ENCODE measurements at regions not wholly inside any gene's neighbourhood (a gene's known extent, or its start where the extent isn't known, plus 50 kb on each side); places are given as distances from the start of the nearest gene placed in this dataset.

DNA sequence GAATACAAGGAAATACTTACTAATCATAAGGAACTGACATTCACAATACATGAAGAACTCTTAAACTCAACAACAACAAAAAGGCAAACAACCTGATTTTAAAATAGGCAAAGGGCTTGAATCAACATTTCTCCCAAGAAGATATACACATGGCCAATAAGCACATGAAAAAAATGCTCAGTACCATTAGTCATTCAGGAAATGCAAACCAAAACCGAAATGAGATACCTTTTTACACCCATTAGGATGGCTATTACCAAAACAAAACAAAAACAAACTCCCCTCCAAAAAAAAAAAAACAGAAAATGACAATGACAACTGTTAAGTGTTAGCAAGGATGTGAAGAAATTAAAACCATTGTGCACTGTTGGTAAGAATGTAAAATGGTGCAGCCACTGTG lies 104.1 kb upstream of the ZNF462 start:
- Histone ChIP-seq H4K20me1 (ENCODE audit: control insufficient read depth, extremely low read depth, insufficient read depth, low read length) (no peaks in the 10 kb centered on the region), H3K9ac (ENCODE audit: control insufficient read depth, extremely low read depth, insufficient read depth, low read length) (no peak overlapping the region), H3K79me2 (ENCODE audit: control insufficient read depth, insufficient read depth, low read length) (no peaks in the 10 kb centered on the region), H3K4me2 (ENCODE audit: control insufficient read depth, extremely low read depth, insufficient read depth, low read depth, low read length) (no peak overlapping the region), H2AFZ (ENCODE audit: control insufficient read depth, low read length) (no peak overlapping the region), H3K4me3 (ENCODE audit: control insufficient read depth in 2 of 3, extremely low read depth in 1 of 3, insufficient read depth in 2 of 3, low read depth in 1 of 3, low read length in 3 of 3) (no peak overlapping the region), H3K27ac (ENCODE audit: control insufficient read depth, insufficient read depth, low read length) (no peak overlapping the region), H3K9me1 (ENCODE audit: control insufficient read depth, extremely low read depth, insufficient read depth, low read length) (no peaks in the 10 kb centered on the region), H3K4me1 (ENCODE audit: control insufficient read depth, extremely low read depth, insufficient read depth, low read length) (no peaks in the 10 kb centered on the region), H3K27me3 (ENCODE audit: control insufficient read depth, extremely low read depth, insufficient read depth, low read length) (no peaks in the 10 kb centered on the region), H3K9me3 (ENCODE audit: control insufficient read depth, low read depth, low read length) (no peaks in the 10 kb centered on the region), H3K36me3 (ENCODE audit: control insufficient read depth in 2 of 2, extremely low read depth in 1 of 2, insufficient read depth in 2 of 2, low read length in 2 of 2) (no peaks in the 10 kb centered on the region)
- no peak for DNase-seq (ENCODE audit: low read depth, low spot score)
- TF ChIP-seq CTCF (optimal IDR thresholded peaks at IDR 0.05 in 1 of 3, IDR thresholded peaks at IDR 0.05 in 1 of 3, conservative IDR thresholded peaks at IDR 0.05 in 1 of 3; ENCODE audit: extremely low read depth in 1 of 3, insufficient read depth in 2 of 3, low read length in 3 of 3) (no peak), EZH2 (IDR thresholded peaks at IDR 0.05; ENCODE audit: low read length) (no peak)
- no peak for FAIRE-seq
- dilution Hi-C loops (cut with MboI; ENCODE audit: extremely low pct_ligation_motif_present, low sequenced_read_pairs): no loop called here

GRCh38 chr9:106761493-106761892 lies 101.5 kb upstream of the ZNF462 start:
- H4K20me1 ChIP-seq (ENCODE audit: control insufficient read depth, extremely low read depth, insufficient read depth, low read length): no peaks in the 10 kb centered on the region
- H3K4me3 ChIP-seq (ENCODE audit: control insufficient read depth in 2 of 3, extremely low read depth in 1 of 3, insufficient read depth in 2 of 3, low read depth in 1 of 3, low read length in 3 of 3): no peak overlapping the region
- H3K79me2 ChIP-seq (ENCODE audit: control insufficient read depth, insufficient read depth, low read length): no peaks in the 10 kb centered on the region
- H3K27me3 ChIP-seq (ENCODE audit: control insufficient read depth, extremely low read depth, insufficient read depth, low read length): no peaks in the 10 kb centered on the region
- H3K27ac ChIP-seq (ENCODE audit: control insufficient read depth, insufficient read depth, low read length): no peak overlapping the region
- H3K9ac ChIP-seq (ENCODE audit: control insufficient read depth, extremely low read depth, insufficient read depth, low read length): no peak overlapping the region
- dilution Hi-C loops (cut with MboI; ENCODE audit: extremely low pct_ligation_motif_present, low sequenced_read_pairs): no loop called here
- H3K4me1 ChIP-seq (ENCODE audit: control insufficient read depth, extremely low read depth, insufficient read depth, low read length): no peaks in the 10 kb centered on the region
- H3K36me3 ChIP-seq (ENCODE audit: control insufficient read depth in 2 of 2, extremely low read depth in 1 of 2, insufficient read depth in 2 of 2, low read length in 2 of 2): no peaks in the 10 kb centered on the region
- no peaks in the 10 kb centered on the region for H3K9me3 ChIP-seq (ENCODE audit: control insufficient read depth, low read depth, low read length)
- H2AFZ ChIP-seq (ENCODE audit: control insufficient read depth, low read length): no peak overlapping the region
- DNase-seq (ENCODE audit: low read depth, low spot score): no peak
- TF ChIP-seq CTCF (optimal IDR thresholded peaks at IDR 0.05 in 1 of 3, IDR thresholded peaks at IDR 0.05 in 1 of 3, conservative IDR thresholded peaks at IDR 0.05 in 1 of 3; ENCODE audit: extremely low read depth in 1 of 3, insufficient read depth in 2 of 3, low read length in 3 of 3): no peak
- no peak for TF ChIP-seq EZH2 (IDR thresholded peaks at IDR 0.05; ENCODE audit: low read length)
- no peaks in the 10 kb centered on the region for H3K9me1 ChIP-seq (ENCODE audit: control insufficient read depth, extremely low read depth, insufficient read depth, low read length)
- no peak for FAIRE-seq
- H3K4me2 ChIP-seq (ENCODE audit: control insufficient read depth, extremely low read depth, insufficient read depth, low read depth, low read length): no peak overlapping the region
